HG03139 (cell line): ENCODE measurements at regions not wholly inside any gene's neighbourhood (a gene's known extent, or its start where the extent isn't known, plus 50 kb on each side); places are given as distances from the start of the nearest gene placed in this dataset.
A peak's percentile ranks its signal among the peaks of the same experiment; 100 is the strongest.

Source experiments
- ATAC-seq: cut with Tn5 transposase; IDR thresholded peaks from one replicate; pipeline ENCODE4 v1.9.1; 2021; ENCODE audit not compliant: unreplicated experiment

GRCh38 chr5:17428176-17428800, 69.7 kb upstream of the TAF11L2 start:
- no peak for ATAC-seq

- no peak for ATAC-seq
These were observed 68.7 kb upstream of the TAF11L2 start for GRCh38 chr5:17429353-17429752.

- ATAC-seq, result no peak
These were observed 67.8 kb upstream of the TAF11L2 start for GRCh38 chr5:17430241-17430640.

GRCh38 chr5:17431272-17432050, 66.6 kb upstream of the TAF11L2 start:
- ATAC-seq, result no peak

GRCh38 chr5:17432569-17432968, 65.5 kb upstream of the TAF11L2 start:
- no peak for ATAC-seq

GRCh38 chr5:17433406-17433805, 64.6 kb upstream of the TAF11L2 start:
- no peak for ATAC-seq

- no peak for ATAC-seq
These were observed 63.0 kb upstream of the TAF11L2 start for GRCh38 chr5:17434982-17435381.

GRCh38 chr5:17436350-17436749, 61.7 kb upstream of the TAF11L2 start:
- peak; percentile 35 for ATAC-seq

GRCh38 chr5:17436761-17437221, 61.2 kb upstream of the TAF11L2 start:
- ATAC-seq, result peak; percentile 76

- no peak for ATAC-seq
These were observed 60.0 kb upstream of the TAF11L2 start for GRCh38 chr5:17438027-17438426.

GRCh38 chr5:17439956-17440355, 58.1 kb upstream of the TAF11L2 start:
- ATAC-seq, result no peak

GRCh38 chr5:17440766-17441165, 57.3 kb upstream of the TAF11L2 start:
- ATAC-seq, result no peak

GRCh38 chr5:17441351-17441750, 56.7 kb upstream of the TAF11L2 start:
- ATAC-seq, result no peak

- no peak for ATAC-seq
These were observed 54.5 kb upstream of the TAF11L2 start for GRCh38 chr5:17443333-17444130.

- ATAC-seq, result no peak
These were observed 53.5 kb upstream of the TAF11L2 start for GRCh38 chr5:17444496-17444895.

GRCh38 chr5:17445185-17445584, 52.8 kb upstream of the TAF11L2 start:
- no peak for ATAC-seq
